Right renal cortex interstitium (tissue), 3 donors: ENCODE measurements at regions not wholly inside any gene's neighbourhood (a gene's known extent, or its start where the extent isn't known, plus 50 kb on each side); places are given as distances from the start of the nearest gene placed in this dataset.
A peak's percentile ranks its signal among the peaks of the same experiment; 100 is the strongest.

Experiments
- DNase-seq, 3 donors: peaks; one replicate each; pipeline ENCODE4 v3.0.0-alpha.2; 2013; ENCODE audit warnings: low read depth in 3 of 3, low spot score in 2 of 3

- DNase-seq: no peak
These were observed 421.0 kb upstream of the CNTN4 start for GRCh38 chr3:1677576-1678156.

GRCh38 chr3:1692428-1692827 is 406.2 kb upstream of the CNTN4 start:
- DNase-seq: no peak

GRCh38 chr3:1693145-1693544 is 405.5 kb upstream of the CNTN4 start:
- no peak for DNase-seq

- no peak for DNase-seq
These were observed 401.9 kb upstream of the CNTN4 start for GRCh38 chr3:1696669-1697275.

GRCh38 chr3:1699361-1699920 is 399.2 kb upstream of the CNTN4 start:
- DNase-seq: no peak

GRCh38 chr3:1700650-1701049 is 398.0 kb upstream of the CNTN4 start:
- DNase-seq: no peak

- no peak for DNase-seq
These were observed 395.5 kb upstream of the CNTN4 start for GRCh38 chr3:1703169-1703568.

- no peak for DNase-seq
These were observed 388.0 kb upstream of the CNTN4 start for GRCh38 chr3:1710663-1711062.

- no peak for DNase-seq
These were observed 381.1 kb upstream of the CNTN4 start for GRCh38 chr3:1717524-1717923.

- DNase-seq: no peak
These were observed 374.9 kb upstream of the CNTN4 start for GRCh38 chr3:1723726-1724125.

GRCh38 chr3:1726741-1727140 is 371.9 kb upstream of the CNTN4 start:
- DNase-seq: no peak

- DNase-seq: no peak
These were observed 371.4 kb upstream of the CNTN4 start for GRCh38 chr3:1727242-1727641.

- no peak for DNase-seq
These were observed 370.2 kb upstream of the CNTN4 start for GRCh38 chr3:1728510-1728909.

GRCh38 chr3:1734494-1735122 is 364.1 kb upstream of the CNTN4 start:
- DNase-seq: no peak

GRCh38 chr3:1752205-1752604 is 346.5 kb upstream of the CNTN4 start:
- DNase-seq: no peak

- peak in 2 of 3 donors; percentile 2 to 10 for DNase-seq
These were observed 332.3 kb upstream of the CNTN4 start for GRCh38 chr3:1766384-1766783.

- no peak for DNase-seq
These were observed 325.0 kb upstream of the CNTN4 start for GRCh38 chr3:1773679-1774078.

GRCh38 chr3:1774597-1774996 is 324.1 kb upstream of the CNTN4 start:
- no peak for DNase-seq

GRCh38 chr3:1775321-1775720 is 323.3 kb upstream of the CNTN4 start:
- no peak for DNase-seq

- DNase-seq: no peak
These were observed 314.7 kb upstream of the CNTN4 start for GRCh38 chr3:1783995-1784394.

- no peak for DNase-seq
These were observed 311.6 kb upstream of the CNTN4 start for GRCh38 chr3:1787094-1787493.

- no peak for DNase-seq
These were observed 306.2 kb upstream of the CNTN4 start for GRCh38 chr3:1792466-1792865.
